IMR-90 (cell line): ENCODE measurements at regions not wholly inside any gene's neighbourhood (a gene's known extent, or its start where the extent isn't known, plus 50 kb on each side); places are given as distances from the start of the nearest gene placed in this dataset.

Experiments used
- ATAC-seq: fragments of 200-7000 bp; cut with Tn5 transposase; 2 replicates; pipeline ENCODE4 v1.9.1; 2020; ENCODE audit warnings: low read depth, mild to moderate bottlenecking, moderate library complexity
- BruUV-seq: library from RNA; stranded (reverse); fragments of 400-500 nt; replicated peaks from 2 replicates; lab custom pipeline; 2021; lab: Mats Ljungman, UMichigan
- CTCF ChIA-PET: fragments of 300-600 bp; formaldehyde crosslinking; extraction: SDS; loops from one replicate; lab custom pipeline; 2021; ENCODE audit warnings: antibody characterized with exemption; lab: Yijun Ruan, JAX
- POLR2A ChIA-PET: fragments of 300-600 bp; sonication (Branson Sonifier 250); formaldehyde crosslinking; loops from one replicate; lab custom pipeline; 2022; ENCODE audit warnings: antibody characterized with exemption; ENCODE audit not compliant: unreplicated experiment; lab: Charles Lee
- DNase-seq: peaks from one replicate; pipeline ENCODE4 v3.0.0; 2013
- H2AFZ ChIP-seq: replicated peaks from 2 replicates; pipeline ENCODE3; 2013; ENCODE audit warnings: low read length, mild to moderate bottlenecking; ENCODE audit not compliant: poor library complexity
- H2AK5ac ChIP-seq: 2 replicates; pipeline ENCODE4 v1.6.1; 2013; ENCODE audit warnings: low read depth, low read length, inconsistent platforms
- H2AK9ac ChIP-seq: replicated peaks from 2 replicates; pipeline ENCODE3; 2013; ENCODE audit warnings: mild to moderate bottlenecking, low read depth, low read length, moderate library complexity; ENCODE audit not compliant: poor library complexity
- H2BK120ac ChIP-seq: 2 replicates; pipeline ENCODE4 v1.6.1; 2013; ENCODE audit warnings: low read depth, low read length, inconsistent platforms
- H2BK15ac ChIP-seq: 3 replicates; pipeline ENCODE4 v1.6.1; 2013; ENCODE audit warnings: low read depth, low read length, inconsistent platforms
- H2BK20ac ChIP-seq: 2 replicates; pipeline ENCODE4 v1.6.1; 2013; ENCODE audit warnings: low read depth, mild to moderate bottlenecking, inconsistent platforms, low read length, moderate library complexity
- H2BK5ac ChIP-seq: 2 replicates; pipeline ENCODE4 v1.6.1; 2013; ENCODE audit warnings: mild to moderate bottlenecking, low read depth, low read length, inconsistent platforms; ENCODE audit not compliant: poor library complexity, severe bottlenecking
- H3K14ac ChIP-seq: replicated peaks from 2 replicates; pipeline ENCODE4 v1.6.1; 2013; ENCODE audit warnings: low read depth, low read length, inconsistent platforms
- H3K18ac ChIP-seq: 2 replicates; pipeline ENCODE4 v1.6.1; 2013; ENCODE audit warnings: low read depth, low read length, control low read depth
- H3K23ac ChIP-seq: 2 replicates; pipeline ENCODE4 v1.6.1; 2013; ENCODE audit warnings: low read depth, low read length, inconsistent platforms
- H3K27ac ChIP-seq: 2 replicates; pipeline ENCODE4 v1.5.1; 2013; ENCODE audit warnings: mild to moderate bottlenecking, control low read depth, low read length; ENCODE audit not compliant: insufficient read depth
- H3K27me3 ChIP-seq: 2 replicates; pipeline ENCODE4 v1.6.1; 2013; ENCODE audit warnings: low read length; ENCODE audit not compliant: control insufficient read depth, insufficient read depth
- H3K36me3 ChIP-seq: 2 replicates; pipeline ENCODE4 v1.6.1; 2013; ENCODE audit warnings: low read length, mixed read lengths; ENCODE audit not compliant: control insufficient read depth, insufficient read depth
- H3K4ac ChIP-seq: 2 replicates; pipeline ENCODE4 v1.6.1; 2013; ENCODE audit warnings: low read depth, low read length, inconsistent platforms
- H3K4me1 ChIP-seq: 2 replicates; pipeline ENCODE4 v1.6.1; 2013; ENCODE audit warnings: low read length, mixed read lengths; ENCODE audit not compliant: control insufficient read depth, insufficient read depth
- H3K4me2 ChIP-seq: 2 replicates; pipeline ENCODE4 v1.6.1; 2013; ENCODE audit warnings: low read depth, mild to moderate bottlenecking, control low read depth, low read length, moderate library complexity
- H3K4me3 ChIP-seq: 2 replicates; pipeline ENCODE4 v1.5.1; 2013; ENCODE audit warnings: low read depth, mild to moderate bottlenecking, control low read depth, low read length, moderate library complexity; ENCODE audit not compliant: insufficient read depth
- H3K56ac ChIP-seq: 2 replicates; pipeline ENCODE4 v1.6.1; 2013; ENCODE audit warnings: low read length, inconsistent platforms; ENCODE audit not compliant: insufficient read depth; ENCODE audit errors: extremely low read depth
- H3K79me1 ChIP-seq, 2 experiments: 2 replicates each; pipeline ENCODE4 v1.6.1; 2013; ENCODE audit warnings: low read length in 2 of 2, inconsistent platforms in 1 of 2, low read depth in 1 of 2
- H3K9ac ChIP-seq: 2 replicates; pipeline ENCODE4 v1.6.1; 2013; ENCODE audit warnings: low read depth, low read length, control low read depth
- H3K9me1 ChIP-seq: 2 replicates; pipeline ENCODE4 v1.6.1; 2013; ENCODE audit warnings: low read length, inconsistent platforms; ENCODE audit not compliant: insufficient read depth
- H3K9me3 ChIP-seq: 2 replicates; pipeline ENCODE4 v1.6.1; 2013; ENCODE audit warnings: low read length; ENCODE audit not compliant: control insufficient read depth, insufficient read depth
- H4K20me1 ChIP-seq: 2 replicates; pipeline ENCODE4 v1.6.1; 2013; ENCODE audit warnings: low read length, inconsistent platforms; ENCODE audit not compliant: insufficient read depth
- H4K5ac ChIP-seq: 2 replicates; pipeline ENCODE4 v1.6.1; 2013; ENCODE audit warnings: mild to moderate bottlenecking, low read depth, low read length, control low read depth
- H4K8ac ChIP-seq, 2 experiments: 2 replicates each; pipeline ENCODE4 v1.6.1; 2013; ENCODE audit warnings: low read depth in 2 of 2, low read length in 2 of 2, control low read depth in 1 of 2, inconsistent platforms in 1 of 2
- H4K91ac ChIP-seq: 2 replicates; pipeline ENCODE4 v1.6.1; 2013; ENCODE audit warnings: low read depth, low read length, inconsistent platforms; ENCODE audit not compliant: insufficient read depth
- BHLHE40 ChIP-seq: fragments of 150-350 bp; IDR thresholded peaks from 2 replicates; pipeline ENCODE4 v1.6.1; 2016; ENCODE audit warnings: mild to moderate bottlenecking, low read depth, low read length
- CEBPB ChIP-seq: IDR thresholded peaks from 2 replicates; pipeline ENCODE4 v1.6.1; 2012; ENCODE audit warnings: low read depth, low read length, improper control_type of control experiment
- ELK1 ChIP-seq: fragments of 150-350 bp; IDR thresholded peaks from 2 replicates; pipeline ENCODE4 v1.6.1; 2016; ENCODE audit warnings: low read depth, mild to moderate bottlenecking, low read length, moderate library complexity, borderline replicate concordance
- MAFK ChIP-seq: IDR thresholded peaks from 2 replicates; pipeline ENCODE4 v1.6.1; 2012; ENCODE audit warnings: low read depth, low read length, improper control_type of control experiment
- MAZ ChIP-seq: IDR thresholded peaks from 2 replicates; pipeline ENCODE4 v1.6.1; 2012; ENCODE audit warnings: low read depth, mild to moderate bottlenecking, low read length, improper control_type of control experiment, moderate library complexity, borderline replicate concordance
- NFE2L2 ChIP-seq: fragments of 150-350 bp; IDR thresholded peaks from 2 replicates; pipeline ENCODE4 v1.6.1; 2016; ENCODE audit warnings: low read depth, mild to moderate bottlenecking, low read length
- POLR2A ChIP-seq: IDR thresholded peaks from 2 replicates; pipeline ENCODE4 v1.6.1; 2012; ENCODE audit warnings: mild to moderate bottlenecking, low read depth, low read length
- RCOR1 ChIP-seq: IDR thresholded peaks from 2 replicates; pipeline ENCODE4 v1.6.1; 2012; ENCODE audit warnings: mild to moderate bottlenecking, low read length, improper control_type of control experiment; ENCODE audit not compliant: insufficient replicate concordance
- RFX5 ChIP-seq: IDR thresholded peaks from 2 replicates; pipeline ENCODE4 v1.8.0; 2012; ENCODE audit warnings: low read depth, mild to moderate bottlenecking, low read length, moderate library complexity
- SMC3 ChIP-seq: fragments of 150-350 bp; IDR thresholded peaks from 2 replicates; pipeline ENCODE4 v1.6.1; 2016; ENCODE audit warnings: low read depth, mild to moderate bottlenecking, antibody characterized with exemption, low read length, moderate library complexity
- USF2 ChIP-seq: fragments of 150-350 bp; IDR thresholded peaks from 2 replicates; pipeline ENCODE4 v1.6.1; 2017; ENCODE audit warnings: mild to moderate bottlenecking, antibody characterized with exemption, low read length, low read depth
- WGBS, 2 experiments: methylation state at CpG; one replicate each; pipeline versions ENCODE4 v1.1.5 to v1.1.7; 2013; ENCODE audit warnings: missing lambda C conversion rate in 2 of 2; ENCODE audit not compliant: insufficient read length in 1 of 2; ENCODE audit errors: extremely low coverage in 2 of 2; 5-methylcytosine and 5-hydroxymethylcytosine counted together
- dilution Hi-C: fragments of 300-500 bp; cut with HindIII; formaldehyde crosslinking; loops from one replicate; pipeline ENCODE4 v1.14.3; 2018; ENCODE audit warnings: low sequenced_read_pairs; ENCODE audit not compliant: unreplicated experiment
- in situ Hi-C: fragments of 300-500 bp; cut with MboI; formaldehyde crosslinking; loops from 3 replicates; pipeline ENCODE4 v1.14.3; 2019; ENCODE audit warnings: low sequenced_read_pairs, inconsistent platforms, mixed read lengths
- intact Hi-C: fragments of 100-400 bp; cut with micrococcal nuclease; formaldehyde crosslinking; loops from 2 replicates; pipeline ENCODE4 v1.10.0; 2022

GRCh38 chr10:25695586-25695985, 238.4 kb upstream of the MYO3A start:
- DNase-seq = no peak
- H3K18ac ChIP-seq = no peak overlapping the region
- no peak overlapping the region for H3K56ac ChIP-seq
- H4K20me1 ChIP-seq = no peaks in the 10 kb centered on the region
- H3K27ac ChIP-seq = no peak overlapping the region
- dilution Hi-C loops (no loop called here), intact Hi-C loops (no loop called here), in situ Hi-C loops (no loop called here)
- no peaks in the 10 kb centered on the region for H3K79me1 ChIP-seq
- WGBS, 2 experiments = 60% methylated on average over 1 of the region's 3 CpGs; no CpG with 5 or more reads in 1 of the 2 experiments
- no peak overlapping the region for H3K14ac ChIP-seq
- H4K5ac ChIP-seq = no peak overlapping the region
- H2AK5ac ChIP-seq = no peak overlapping the region
- no peak overlapping the region for H3K23ac ChIP-seq
- ATAC-seq = no peak
- ChIA-PET CTCF (no interaction called here), POLR2A (no interaction called here)
- H2BK20ac ChIP-seq = no peak overlapping the region
- no peaks in the 10 kb centered on the region for H3K4me1 ChIP-seq
- H2AK9ac ChIP-seq = no peak overlapping the region
- BruUV-seq = no TSS peak
- H2BK15ac ChIP-seq = no peak overlapping the region
- no peaks in the 10 kb centered on the region for H3K27me3 ChIP-seq
- H3K9me3 ChIP-seq = peaks cover 19% of the 10 kb centered on the region
- TF ChIP-seq RCOR1 = no peak
- no peak for TF ChIP-seq POLR2A
- TF ChIP-seq CEBPB = no peak
- no peak for TF ChIP-seq SMC3
- TF ChIP-seq BHLHE40 = no peak
- TF ChIP-seq NFE2L2 = no peak
- TF ChIP-seq MAZ = no peak
- no peak for TF ChIP-seq RFX5
- no peak for TF ChIP-seq USF2
- no peak for TF ChIP-seq ELK1
- TF ChIP-seq MAFK = no peak
- no peak overlapping the region for H3K4me3 ChIP-seq
- no peak overlapping the region for H3K4me2 ChIP-seq
- no peaks in the 10 kb centered on the region for H3K9me1 ChIP-seq
- no peak overlapping the region for H4K8ac ChIP-seq
- H3K9ac ChIP-seq = no peak overlapping the region
- H3K4ac ChIP-seq = no peak overlapping the region
- H3K36me3 ChIP-seq = no peaks in the 10 kb centered on the region
- H2BK5ac ChIP-seq = no peak overlapping the region
- no peak overlapping the region for H2AFZ ChIP-seq
- H2BK120ac ChIP-seq = no peak overlapping the region
- H4K91ac ChIP-seq = no peak overlapping the region
